ENCODE measurements at regions not wholly inside any gene's neighbourhood (a gene's known extent, or its start where the extent isn't known, plus 50 kb on each side); places are given as distances from the start of the nearest gene placed in this dataset.

GRCh38 chr16:64539811-64540371 lies 582.0 kb downstream of the CDH11 start:
- TF ChIP-seq, protein P1, sequence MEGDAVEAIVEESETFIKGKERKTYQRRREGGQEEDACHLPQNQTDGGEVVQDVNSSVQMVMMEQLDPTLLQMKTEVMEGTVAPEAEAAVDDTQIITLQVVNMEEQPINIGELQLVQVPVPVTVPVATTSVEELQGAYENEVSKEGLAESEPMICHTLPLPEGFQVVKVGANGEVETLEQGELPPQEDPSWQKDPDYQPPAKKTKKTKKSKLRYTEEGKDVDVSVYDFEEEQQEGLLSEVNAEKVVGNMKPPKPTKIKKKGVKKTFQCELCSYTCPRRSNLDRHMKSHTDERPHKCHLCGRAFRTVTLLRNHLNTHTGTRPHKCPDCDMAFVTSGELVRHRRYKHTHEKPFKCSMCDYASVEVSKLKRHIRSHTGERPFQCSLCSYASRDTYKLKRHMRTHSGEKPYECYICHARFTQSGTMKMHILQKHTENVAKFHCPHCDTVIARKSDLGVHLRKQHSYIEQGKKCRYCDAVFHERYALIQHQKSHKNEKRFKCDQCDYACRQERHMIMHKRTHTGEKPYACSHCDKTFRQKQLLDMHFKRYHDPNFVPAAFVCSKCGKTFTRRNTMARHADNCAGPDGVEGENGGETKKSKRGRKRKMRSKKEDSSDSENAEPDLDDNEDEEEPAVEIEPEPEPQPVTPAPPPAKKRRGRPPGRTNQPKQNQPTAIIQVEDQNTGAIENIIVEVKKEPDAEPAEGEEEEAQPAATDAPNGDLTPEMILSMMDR (IDR thresholded peaks at IDR 0.05) = no peak
- Mint-ChIP-seq H3K4me3 (no peak overlapping the region), H3K27ac (no peak overlapping the region), H3K4me1 (no peaks in the 10 kb centered on the region), H3K9me3 (peaks cover 14 to 26% of the 10 kb centered on the region in 2 donors), H3K36me3 (peaks cover 20% of the 10 kb centered on the region), H3K27me3 (ENCODE audit: low read depth in 2 of 2) (no peaks in the 10 kb centered on the region)
- no peaks in the 10 kb centered on the region for H3K27me3 ChIP-seq (ENCODE audit: control insufficient read depth, insufficient read depth, low read length)
- DNase-seq = no peak
- H3K4me1 ChIP-seq (ENCODE audit: control insufficient read depth, insufficient read depth, low read length) = no peaks in the 10 kb centered on the region
- no peaks in the 10 kb centered on the region for H3K36me3 ChIP-seq (ENCODE audit: control insufficient read depth, insufficient read depth, low read length)
- WGBS (ENCODE audit: insufficient coverage) = 91% methylated on average over 4 of the region's 4 CpGs
- no peak overlapping the region for H3K4me3 ChIP-seq (ENCODE audit: low read length)
- no peak overlapping the region for H3K27ac ChIP-seq (ENCODE audit: low read length)
- no peak for ATAC-seq
- intact Hi-C loops (cut with micrococcal nuclease) = no loop called here
- H3K9me3 ChIP-seq (ENCODE audit: control insufficient read depth, insufficient read depth, low read length) = no peaks in the 10 kb centered on the region

GRCh38 chr16:64534180-64534780 lies 587.6 kb downstream of the CDH11 start:
- WGBS (ENCODE audit: insufficient coverage) = 92% methylated on average over 6 of the region's 6 CpGs

DNA sequence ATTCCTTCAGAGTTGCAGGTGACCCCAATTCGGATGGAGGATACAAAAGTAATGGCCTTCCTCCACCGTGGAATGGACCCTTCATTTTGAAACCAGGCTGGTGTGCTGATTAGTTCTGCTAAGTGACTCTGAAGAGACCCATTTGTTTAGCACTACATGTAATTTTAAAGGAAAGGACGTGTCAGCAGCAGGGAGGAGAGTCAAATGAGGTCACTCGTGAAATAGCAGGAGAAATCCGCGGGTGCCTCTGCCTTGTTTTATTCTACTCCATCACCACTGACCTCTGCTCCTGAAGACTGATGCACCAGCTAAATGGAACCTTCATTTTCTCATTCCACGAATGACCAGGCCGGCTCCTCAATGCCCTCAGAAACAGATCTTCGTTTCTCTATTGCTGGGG lies 589.2 kb downstream of the CDH11 start:
- WGBS (ENCODE audit: insufficient coverage) = 75% methylated on average over 9 of the region's 9 CpGs
- no peaks in the 10 kb centered on the region for H3K27me3 ChIP-seq (ENCODE audit: control insufficient read depth, insufficient read depth, low read length)
- Mint-ChIP-seq H3K9me3 (peaks cover 15 to 30% of the 10 kb centered on the region in 2 donors), H3K4me3 (no peak overlapping the region), H3K27me3 (ENCODE audit: low read depth in 2 of 2) (no peaks in the 10 kb centered on the region), H3K36me3 (peaks cover 14% of the 10 kb centered on the region), H3K4me1 (no peaks in the 10 kb centered on the region), H3K27ac (no peak overlapping the region)
- DNase-seq (no peak), ATAC-seq (no peak)
- no peaks in the 10 kb centered on the region for H3K36me3 ChIP-seq (ENCODE audit: control insufficient read depth, insufficient read depth, low read length)
- no peak overlapping the region for H3K27ac ChIP-seq (ENCODE audit: low read length)
- TF ChIP-seq, protein P1 (IDR thresholded peaks at IDR 0.05) = no peak
- intact Hi-C loops (cut with micrococcal nuclease) = no loop called here
- no peak overlapping the region for H3K4me3 ChIP-seq (ENCODE audit: low read length)
- H3K9me3 ChIP-seq (ENCODE audit: control insufficient read depth, insufficient read depth, low read length) = no peaks in the 10 kb centered on the region
- H3K4me1 ChIP-seq (ENCODE audit: control insufficient read depth, insufficient read depth, low read length) = no peaks in the 10 kb centered on the region

More at GRCh38 chr16:64534180-64534780, 587.6 kb downstream of the CDH11 start:
- no peaks in the 10 kb centered on the region for H3K27me3 Mint-ChIP-seq (ENCODE audit: low read depth in 2 of 2)
- no peak overlapping the region for H3K4me3 ChIP-seq (ENCODE audit: low read length)
- H3K27ac Mint-ChIP-seq = no peak overlapping the region
- H3K9me3 ChIP-seq (ENCODE audit: control insufficient read depth, insufficient read depth, low read length) = no peaks in the 10 kb centered on the region
- intact Hi-C loops (cut with micrococcal nuclease) = no loop called here
- DNase-seq (no peak), ATAC-seq (no peak)
- H3K4me1 Mint-ChIP-seq = no peaks in the 10 kb centered on the region
- H3K9me3 Mint-ChIP-seq = peaks cover 18 to 33% of the 10 kb centered on the region in 2 donors
- TF ChIP-seq, protein P1 (IDR thresholded peaks at IDR 0.05) = no peak
- no peak overlapping the region for H3K27ac ChIP-seq (ENCODE audit: low read length)
- no peaks in the 10 kb centered on the region for H3K27me3 ChIP-seq (ENCODE audit: control insufficient read depth, insufficient read depth, low read length)
- H3K36me3 Mint-ChIP-seq = peaks cover 24% of the 10 kb centered on the region
- H3K4me1 ChIP-seq (ENCODE audit: control insufficient read depth, insufficient read depth, low read length) = no peaks in the 10 kb centered on the region
- H3K4me3 Mint-ChIP-seq = no peak overlapping the region
- H3K36me3 ChIP-seq (ENCODE audit: control insufficient read depth, insufficient read depth, low read length) = no peaks in the 10 kb centered on the region

DNA sequence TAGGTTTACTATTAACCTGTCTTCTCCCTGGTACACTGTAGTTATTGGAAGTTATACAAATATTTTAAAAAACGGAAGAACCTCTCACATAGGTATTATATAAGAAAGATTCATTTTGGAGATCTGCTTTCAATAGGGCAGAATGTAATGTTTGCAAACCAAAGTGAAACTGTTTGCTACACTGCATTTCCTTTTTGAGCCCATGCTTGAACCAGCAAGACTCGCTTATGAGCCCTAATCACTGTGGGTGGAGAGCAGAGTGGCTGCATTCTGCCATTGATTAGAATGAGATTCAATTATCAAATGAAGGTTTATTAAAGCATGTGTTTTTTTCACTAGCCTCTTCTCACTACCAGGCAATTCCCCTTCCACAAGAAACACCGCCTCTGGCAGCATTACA lies 589.7 kb downstream of the CDH11 start:
- TF ChIP-seq, protein P1 (IDR thresholded peaks at IDR 0.05) = no peak
- Mint-ChIP-seq H3K36me3 (peaks cover 9% of the 10 kb centered on the region), H3K27ac (no peak overlapping the region), H3K9me3 (peaks cover 13 to 27% of the 10 kb centered on the region in 2 donors), H3K27me3 (ENCODE audit: low read depth in 2 of 2) (no peaks in the 10 kb centered on the region), H3K4me3 (no peak overlapping the region), H3K4me1 (no peaks in the 10 kb centered on the region)
- WGBS (ENCODE audit: insufficient coverage) = 100% methylated on average over 2 of the region's 3 CpGs
- ATAC-seq (no peak), DNase-seq (no peak)
- H3K4me3 ChIP-seq (ENCODE audit: low read length) = no peak overlapping the region
- H3K4me1 ChIP-seq (ENCODE audit: control insufficient read depth, insufficient read depth, low read length) = no peaks in the 10 kb centered on the region
- no peaks in the 10 kb centered on the region for H3K27me3 ChIP-seq (ENCODE audit: control insufficient read depth, insufficient read depth, low read length)
- no peak overlapping the region for H3K27ac ChIP-seq (ENCODE audit: low read length)
- no peaks in the 10 kb centered on the region for H3K9me3 ChIP-seq (ENCODE audit: control insufficient read depth, insufficient read depth, low read length)
- no peaks in the 10 kb centered on the region for H3K36me3 ChIP-seq (ENCODE audit: control insufficient read depth, insufficient read depth, low read length)
- intact Hi-C loops (cut with micrococcal nuclease) = no loop called here

All from natural killer cell (primary cell).